CD14-positive monocyte (primary cell): ENCODE measurements at regions not wholly inside any gene's neighbourhood (a gene's known extent, or its start where the extent isn't known, plus 50 kb on each side); places are given as distances from the start of the nearest gene placed in this dataset.

Source experiments
- DNase-seq, 3 donors: peaks; one replicate each; pipeline ENCODE4 v3.0.0-alpha.2; 2011 to 2022
- H2AFZ ChIP-seq: 2 replicates; pipeline ENCODE4 v1.6.0; 2012; ENCODE audit warnings: mild to moderate bottlenecking, low read depth, low read length, inconsistent platforms; ENCODE audit not compliant: insufficient read depth, poor library complexity, severe bottlenecking
- H3K27ac ChIP-seq, 2 donors: 1 replicate in 1 of 2; 2 replicates in 1 of 2; pipeline ENCODE4 v1.5.1; 2012 to 2013; ENCODE audit warnings: low read length in 2 of 2, control low read depth in 1 of 2, inconsistent platforms in 1 of 2, low read depth in 1 of 2, mild to moderate bottlenecking in 1 of 2
- H3K27me3 ChIP-seq, 2 donors: one replicate each; pipeline versions ENCODE4 v1.6.0 to v1.6.1; 2011 to 2013; ENCODE audit warnings: low read length in 2 of 2; ENCODE audit not compliant: control insufficient read depth in 2 of 2, insufficient read depth in 2 of 2
- H3K36me3 ChIP-seq, 2 donors: replicated peaks in 1 of 2; 1 replicate in 1 of 2; 2 replicates in 1 of 2; pipeline versions ENCODE4 v1.5.1 to v1.6.1; 2012 to 2013; ENCODE audit warnings: low read length in 2 of 2, control low read depth in 1 of 2, inconsistent platforms in 1 of 2, mild to moderate bottlenecking in 1 of 2; ENCODE audit not compliant: insufficient read depth in 2 of 2, control insufficient read depth in 1 of 2
- H3K4me1 ChIP-seq, 2 donors: 1 replicate in 1 of 2; 2 replicates in 1 of 2; pipeline versions ENCODE4 v1.5.1 to v1.6.1; 2012 to 2013; ENCODE audit warnings: low read length in 2 of 2, control low read depth in 1 of 2, inconsistent platforms in 1 of 2, mild to moderate bottlenecking in 1 of 2, moderate library complexity in 1 of 2; ENCODE audit not compliant: insufficient read depth in 2 of 2, control insufficient read depth in 1 of 2
- H3K4me2 ChIP-seq: replicated peaks from 2 replicates; pipeline ENCODE3; 2012; ENCODE audit warnings: low read length, moderate library complexity, mild to moderate bottlenecking; ENCODE audit not compliant: poor library complexity, severe bottlenecking; ENCODE audit errors: extremely low read depth
- H3K4me3 ChIP-seq, 3 experiments: fragments of 200-600 bp in 1 of 3; sonication (generic) in 1 of 3; replicated peaks in 1 of 3; 1 replicate in 2 of 3; 2 replicates in 1 of 3; pipeline ENCODE4 v1.5.1; 2011 to 2013; ENCODE audit warnings: low read length in 3 of 3, mild to moderate bottlenecking in 3 of 3, control low read depth in 2 of 3, low read depth in 2 of 3, inconsistent platforms in 1 of 3, moderate library complexity in 1 of 3
- H3K79me2 ChIP-seq: 2 replicates; pipeline ENCODE4 v1.6.0; 2012; ENCODE audit warnings: mild to moderate bottlenecking, control low read depth, inconsistent platforms, low read length, moderate library complexity; ENCODE audit not compliant: insufficient read depth
- H3K9ac ChIP-seq: 2 replicates; pipeline ENCODE4 v1.6.0; 2017; ENCODE audit warnings: low read length, mild to moderate bottlenecking; ENCODE audit not compliant: insufficient read depth, poor library complexity, severe bottlenecking
- H3K9me3 ChIP-seq, 2 donors: replicated peaks in 1 of 2; 1 replicate in 1 of 2; 2 replicates in 1 of 2; pipeline versions ENCODE4 v1.5.1 to v1.6.1; 2012 to 2013; ENCODE audit warnings: low read length in 2 of 2, control low read depth in 1 of 2; ENCODE audit not compliant: control insufficient read depth in 1 of 2, insufficient read depth in 1 of 2
- H4K20me1 ChIP-seq: 2 replicates; pipeline ENCODE4 v1.6.0; 2012; ENCODE audit warnings: mild to moderate bottlenecking, low read length, control low read depth, moderate library complexity; ENCODE audit not compliant: insufficient read depth
- H3K27ac Mint-ChIP-seq, 7 donors: one replicate each; pipeline ENCODE4 v1.8.0; 2020; ENCODE audit warnings: mild to moderate bottlenecking in 7 of 7, mixed read lengths in 7 of 7, moderate library complexity in 6 of 7, inconsistent platforms in 2 of 7
- H3K27me3 Mint-ChIP-seq, 3 donors: one replicate each; pipeline ENCODE4 v1.8.0; 2021 to 2022; ENCODE audit warnings: low read depth in 3 of 3, mild to moderate bottlenecking in 3 of 3, mixed read lengths in 3 of 3, moderate library complexity in 3 of 3, inconsistent platforms in 1 of 3
- H3K36me3 Mint-ChIP-seq, 2 donors: one replicate each; pipeline ENCODE4 v1.8.0; 2020; ENCODE audit warnings: mixed read lengths in 2 of 2, inconsistent platforms in 1 of 2, mild to moderate bottlenecking in 1 of 2
- H3K4me1 Mint-ChIP-seq: one replicate; pipeline ENCODE4 v1.8.0; 2020; ENCODE audit warnings: mild to moderate bottlenecking, mixed read lengths
- H3K4me3 Mint-ChIP-seq, 2 donors: one replicate each; pipeline ENCODE4 v1.8.0; 2020; ENCODE audit warnings: mild to moderate bottlenecking in 2 of 2, mixed read lengths in 2 of 2, moderate library complexity in 1 of 2
- H3K9me3 Mint-ChIP-seq, 7 donors: one replicate each; pipeline ENCODE4 v1.8.0; 2020 to 2022; ENCODE audit warnings: mixed read lengths in 7 of 7, mild to moderate bottlenecking in 6 of 7, moderate library complexity in 6 of 7, inconsistent platforms in 2 of 7
- WGBS: methylation state at CpG from one replicate; pipeline ENCODE4 v1.1.5; 2013; ENCODE audit warnings: missing lambda C conversion rate; ENCODE audit not compliant: insufficient coverage; 5-methylcytosine and 5-hydroxymethylcytosine counted together
- intact Hi-C, 2 donors: fragments of 100-400 bp; cut with micrococcal nuclease; formaldehyde crosslinking; loops; one replicate each; pipeline versions ENCODE4 v1.15.0 to v1.15.1; 2023
- TF ChIP-seq, protein P1 (sequence below): fragments of 200-600 bp; IDR thresholded peaks from one replicate; pipeline ENCODE4 v1.8.0; 2022; ENCODE audit warnings: antibody characterized with exemption, mild to moderate bottlenecking

DNA sequence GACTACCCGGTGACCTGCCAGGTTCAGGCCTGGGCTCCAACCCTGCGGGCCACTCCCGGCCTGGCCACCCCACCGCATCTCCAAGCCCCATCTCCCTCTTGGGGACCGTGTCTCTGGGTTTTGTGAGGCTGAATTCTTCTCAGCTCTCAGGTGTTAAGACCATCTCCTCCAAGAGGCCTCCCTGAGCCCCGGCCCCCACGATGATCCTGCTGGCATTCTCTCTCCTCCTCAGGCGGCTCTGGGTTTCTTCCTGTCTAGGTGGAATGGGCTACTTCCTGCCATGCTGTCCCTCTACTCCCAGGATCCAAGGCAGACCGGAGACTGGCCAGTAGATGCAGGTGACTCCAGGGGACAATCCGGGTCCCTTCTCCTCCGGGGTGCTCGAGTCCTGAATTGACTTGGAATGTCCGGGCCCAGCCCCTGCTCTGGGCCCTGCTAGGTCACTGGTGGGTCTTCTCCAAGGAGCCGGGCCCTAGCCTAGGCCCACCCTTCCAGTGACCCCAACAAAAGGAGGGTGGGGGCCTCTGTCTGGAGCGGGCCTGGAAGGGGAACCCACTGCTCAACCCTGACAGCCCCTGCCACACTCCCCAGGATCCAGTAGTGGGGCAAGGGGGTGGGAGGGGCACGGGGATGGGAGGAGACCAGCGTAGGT is 219.8 kb downstream of the C9orf50 start:
- Histone ChIP-seq H3K4me1 (peaks cover 9 to 18% of the 10 kb centered on the region in 2 donors), H3K4me3 (no peak overlapping the region), H3K9me3 (no peaks in the 10 kb centered on the region), H2AFZ (no peak overlapping the region), H3K79me2 (no peaks in the 10 kb centered on the region), H3K27ac (no peak overlapping the region), H3K4me2 (no peak overlapping the region), H3K27me3 (peaks cover 0 to 2% of the 10 kb centered on the region in 2 donors), H3K36me3 (no peaks in the 10 kb centered on the region), H3K9ac (no peak overlapping the region), H4K20me1 (no peaks in the 10 kb centered on the region)
- TF ChIP-seq, protein P1, sequence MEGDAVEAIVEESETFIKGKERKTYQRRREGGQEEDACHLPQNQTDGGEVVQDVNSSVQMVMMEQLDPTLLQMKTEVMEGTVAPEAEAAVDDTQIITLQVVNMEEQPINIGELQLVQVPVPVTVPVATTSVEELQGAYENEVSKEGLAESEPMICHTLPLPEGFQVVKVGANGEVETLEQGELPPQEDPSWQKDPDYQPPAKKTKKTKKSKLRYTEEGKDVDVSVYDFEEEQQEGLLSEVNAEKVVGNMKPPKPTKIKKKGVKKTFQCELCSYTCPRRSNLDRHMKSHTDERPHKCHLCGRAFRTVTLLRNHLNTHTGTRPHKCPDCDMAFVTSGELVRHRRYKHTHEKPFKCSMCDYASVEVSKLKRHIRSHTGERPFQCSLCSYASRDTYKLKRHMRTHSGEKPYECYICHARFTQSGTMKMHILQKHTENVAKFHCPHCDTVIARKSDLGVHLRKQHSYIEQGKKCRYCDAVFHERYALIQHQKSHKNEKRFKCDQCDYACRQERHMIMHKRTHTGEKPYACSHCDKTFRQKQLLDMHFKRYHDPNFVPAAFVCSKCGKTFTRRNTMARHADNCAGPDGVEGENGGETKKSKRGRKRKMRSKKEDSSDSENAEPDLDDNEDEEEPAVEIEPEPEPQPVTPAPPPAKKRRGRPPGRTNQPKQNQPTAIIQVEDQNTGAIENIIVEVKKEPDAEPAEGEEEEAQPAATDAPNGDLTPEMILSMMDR = no peak
- 89% methylated on average over 12 of the region's 17 CpGs for WGBS
- no peak for DNase-seq
- H3K27ac Mint-ChIP-seq = no peak overlapping the region
- no peaks in the 10 kb centered on the region for H3K36me3 Mint-ChIP-seq
- intact Hi-C loops = no loop called here
- H3K27me3 Mint-ChIP-seq = peaks cover 3 to 11% (median 7%) of the 10 kb centered on the region in 3 donors
- H3K9me3 Mint-ChIP-seq = no peaks in the 10 kb centered on the region
- H3K4me3 Mint-ChIP-seq = no peak overlapping the region
- peaks cover 10% of the 10 kb centered on the region for H3K4me1 Mint-ChIP-seq

DNA sequence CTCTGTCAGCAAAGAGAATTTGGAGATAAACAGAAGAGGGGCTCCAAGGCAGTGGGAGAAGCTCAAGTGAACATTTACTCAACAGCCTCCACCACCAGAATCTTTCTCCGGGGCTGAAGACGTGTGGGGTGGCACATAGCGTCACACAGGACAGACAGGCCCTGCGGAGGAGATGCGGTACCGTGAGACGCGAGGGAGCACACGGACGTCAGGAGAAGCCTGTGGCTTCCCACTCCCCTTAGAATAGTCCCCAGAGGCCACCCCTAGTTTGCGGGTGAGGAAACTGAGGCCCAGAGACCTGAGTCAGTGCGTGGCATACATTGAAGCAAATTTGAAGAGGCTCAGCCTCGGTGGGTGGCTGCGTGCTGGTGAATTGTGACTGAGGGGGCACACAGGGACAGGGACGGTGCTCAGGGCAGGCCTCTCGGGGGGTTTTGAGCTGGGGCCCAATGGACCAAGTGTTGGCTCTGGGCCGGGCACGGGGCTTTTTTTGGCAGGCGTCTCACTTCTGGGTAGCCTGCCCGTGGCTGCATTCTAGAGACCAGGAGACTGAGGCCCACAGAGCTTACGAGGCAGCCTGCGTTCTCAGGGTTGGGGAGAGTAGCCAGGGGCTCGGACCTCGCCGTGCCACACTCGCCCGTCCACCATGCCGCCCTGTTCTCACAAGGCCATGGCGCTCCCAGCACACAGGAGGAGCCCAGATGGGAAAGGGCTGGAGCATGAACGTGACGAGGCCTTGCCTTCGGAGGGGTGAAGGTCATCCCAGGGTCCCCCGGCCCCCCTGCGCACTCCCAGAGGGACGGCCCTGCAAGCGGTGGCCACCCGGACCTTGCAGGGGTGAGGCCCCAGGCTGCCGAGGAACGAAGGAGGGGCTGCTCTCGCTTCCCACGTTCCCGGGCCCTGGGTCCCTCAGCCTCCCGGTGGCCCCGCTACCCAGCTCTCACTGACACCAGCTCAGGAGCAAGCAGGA is 220.6 kb downstream of the C9orf50 start:
- H3K27ac Mint-ChIP-seq = no peak overlapping the region
- H3K36me3 Mint-ChIP-seq = no peaks in the 10 kb centered on the region
- intact Hi-C loops = no loop called here
- no peak for DNase-seq
- H4K20me1 ChIP-seq = no peaks in the 10 kb centered on the region
- H3K4me1 ChIP-seq = peaks cover 4 to 13% of the 10 kb centered on the region in 2 donors
- no peak overlapping the region for H3K4me3 ChIP-seq
- no peak overlapping the region for H3K27ac ChIP-seq
- H3K4me3 Mint-ChIP-seq = no peak overlapping the region
- no peaks in the 10 kb centered on the region for H3K9me3 Mint-ChIP-seq
- H3K79me2 ChIP-seq = no peaks in the 10 kb centered on the region
- H3K4me2 ChIP-seq = no peak overlapping the region
- peaks cover 0 to 2% of the 10 kb centered on the region in 2 donors for H3K27me3 ChIP-seq
- TF ChIP-seq, protein P1 = no peak
- H3K27me3 Mint-ChIP-seq = peaks cover 3 to 11% (median 7%) of the 10 kb centered on the region in 3 donors
- H3K9ac ChIP-seq = no peak overlapping the region
- peaks cover 8% of the 10 kb centered on the region for H3K4me1 Mint-ChIP-seq
- H3K36me3 ChIP-seq = no peaks in the 10 kb centered on the region
- 95% methylated on average over 28 of the region's 44 CpGs for WGBS
- H2AFZ ChIP-seq = no peak overlapping the region
- no peaks in the 10 kb centered on the region for H3K9me3 ChIP-seq
